NCI-H2227 (cell line): ENCODE measurements at regions not wholly inside any gene's neighbourhood (a gene's known extent, or its start where the extent isn't known, plus 50 kb on each side); places are given as distances from the start of the nearest gene placed in this dataset.
"Not testable (repeated sequence)": the region's sequence is repeated elsewhere in the genome, so short reads cannot be mapped to it uniquely, and the experiment has no call there.

Experiments used
- DNase-seq: peaks from one replicate; lab custom pipeline; 2025; ENCODE audit not compliant: unreplicated experiment; lab: John Stamatoyannopoulos, UW

GRCh38 chr13:44848920-44849676, 140.2 kb downstream of the NUFIP1 start:
- DNase-seq = no peak

DNA sequence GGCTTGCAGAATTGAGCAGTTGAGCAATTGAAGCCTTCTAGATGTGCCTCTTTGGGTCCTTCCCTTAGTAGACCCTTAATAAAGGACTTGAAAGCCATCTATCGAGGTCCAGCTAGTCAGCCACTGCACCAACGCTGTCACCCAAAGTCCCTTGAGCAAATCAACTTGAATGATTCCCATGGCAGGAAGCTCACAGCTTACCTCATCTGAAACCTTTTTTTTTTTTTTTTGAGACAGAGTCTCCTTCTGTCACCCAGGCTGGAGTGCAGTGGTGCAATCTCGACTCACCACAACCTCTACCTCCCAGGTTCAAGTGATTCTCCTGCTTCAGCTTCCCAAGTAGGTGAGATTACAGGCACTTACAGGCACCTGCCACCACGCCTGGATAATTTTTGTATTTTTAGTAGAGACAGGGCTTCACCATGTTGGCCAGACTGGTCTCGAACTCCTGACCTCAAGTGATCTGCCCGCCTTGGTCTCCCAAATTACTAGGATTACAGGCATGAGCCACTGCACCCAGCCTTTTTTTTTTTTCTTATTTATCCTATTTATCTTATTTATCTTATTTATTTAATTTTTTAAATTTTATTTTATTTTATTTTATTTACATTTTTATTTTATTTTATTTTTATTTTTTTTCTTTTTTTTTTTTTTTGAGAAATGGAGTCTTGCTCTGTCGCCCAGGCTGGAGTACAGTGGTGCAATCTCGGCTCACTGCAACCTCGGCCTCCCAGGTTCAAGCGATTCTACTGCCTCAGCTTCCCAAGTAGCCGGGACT, 143.8 kb downstream of the NUFIP1 start:
- DNase-seq = not testable (repeated sequence)

DNA sequence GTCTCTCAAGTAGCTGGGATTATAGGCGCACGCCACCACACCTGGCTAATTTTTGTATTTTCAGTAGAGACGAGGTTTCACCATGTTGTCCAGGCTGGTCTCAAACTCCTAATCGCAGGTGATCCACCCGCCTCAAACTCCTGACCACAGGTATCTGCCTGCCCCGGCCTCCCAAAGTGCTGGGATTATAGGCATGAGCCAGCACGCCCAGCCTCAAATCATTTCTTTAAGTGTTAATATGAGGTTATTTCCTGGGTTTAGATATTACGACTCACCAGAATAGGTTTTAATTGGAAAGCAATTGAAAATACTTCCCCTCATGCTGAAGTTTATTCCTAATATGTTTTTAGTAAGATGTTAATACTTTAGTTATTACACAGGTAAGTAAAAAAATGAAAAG, 144.5 kb downstream of the NUFIP1 start:
- no peak for DNase-seq

GRCh38 chr13:44843403-44843802, 145.9 kb downstream of the NUFIP1 start:
- DNase-seq = no peak

DNA sequence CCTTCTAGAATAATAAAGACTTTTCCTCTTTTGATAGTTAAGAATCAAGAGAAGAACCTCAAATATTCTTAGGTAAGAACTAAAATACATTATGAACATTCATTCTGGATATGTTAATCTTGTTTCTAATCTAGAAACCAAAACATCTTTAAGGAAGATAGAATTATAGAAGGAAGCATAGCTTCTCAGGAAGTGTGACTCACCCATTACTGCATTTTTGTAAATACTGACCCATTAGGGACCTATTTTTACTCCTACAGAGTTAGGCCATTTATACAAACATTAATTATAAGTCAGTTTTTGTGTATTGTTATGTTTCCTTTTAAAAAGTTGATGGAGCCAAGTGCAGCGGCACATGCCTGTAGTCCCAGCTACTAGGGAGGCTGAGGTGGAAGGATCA, 147.1 kb downstream of the NUFIP1 start:
- no peak for DNase-seq

GRCh38 chr13:44840131-44840530, 149.1 kb downstream of the NUFIP1 start:
- DNase-seq = no peak

GRCh38 chr13:44837250-44837649, 152.0 kb downstream of the NUFIP1 start:
- no peak for DNase-seq

GRCh38 chr13:44834404-44834803, 154.9 kb downstream of the NUFIP1 start:
- no peak for DNase-seq

- no peak for DNase-seq
Measured at GRCh38 chr13:44833626-44834025, 155.6 kb downstream of the NUFIP1 start.

GRCh38 chr13:44833139-44833538, 156.1 kb downstream of the NUFIP1 start:
- DNase-seq = no peak

DNA sequence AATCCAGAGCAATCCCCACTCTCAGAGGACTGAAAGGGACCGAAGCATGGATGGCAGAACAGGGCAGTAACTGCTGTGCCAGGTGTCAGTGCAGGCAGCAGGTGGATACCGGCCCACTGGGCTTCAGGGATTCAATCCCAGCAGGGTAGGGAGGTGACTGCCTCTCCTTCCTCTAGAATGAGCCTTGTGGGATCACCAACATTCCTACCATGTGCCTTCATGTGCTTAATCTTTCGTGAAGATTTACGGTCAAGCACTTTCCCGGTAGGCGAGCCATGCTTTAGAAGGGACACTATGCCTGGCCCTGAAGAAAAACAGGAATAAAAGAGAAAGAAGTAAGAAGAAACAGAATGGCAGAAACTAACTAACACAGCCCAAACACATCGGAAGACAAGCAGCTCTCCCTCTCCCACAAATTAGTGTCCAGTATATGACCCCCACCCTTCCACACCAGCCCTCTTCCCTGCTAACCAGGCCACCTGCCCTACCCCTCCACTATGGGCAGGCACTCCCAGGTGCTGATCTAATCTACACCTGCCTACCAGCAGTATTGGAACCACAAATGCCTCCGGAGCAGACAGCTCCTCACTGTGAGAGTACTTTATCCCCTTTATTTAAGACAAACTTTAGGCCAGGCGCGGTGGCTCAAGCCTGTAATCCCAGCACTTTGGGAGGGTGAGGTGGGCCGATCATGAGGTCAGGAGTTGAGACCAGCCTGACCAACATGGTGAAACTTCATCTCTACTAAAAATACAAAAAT, 162.5 kb downstream of the NUFIP1 start:
- no peak for DNase-seq

DNA sequence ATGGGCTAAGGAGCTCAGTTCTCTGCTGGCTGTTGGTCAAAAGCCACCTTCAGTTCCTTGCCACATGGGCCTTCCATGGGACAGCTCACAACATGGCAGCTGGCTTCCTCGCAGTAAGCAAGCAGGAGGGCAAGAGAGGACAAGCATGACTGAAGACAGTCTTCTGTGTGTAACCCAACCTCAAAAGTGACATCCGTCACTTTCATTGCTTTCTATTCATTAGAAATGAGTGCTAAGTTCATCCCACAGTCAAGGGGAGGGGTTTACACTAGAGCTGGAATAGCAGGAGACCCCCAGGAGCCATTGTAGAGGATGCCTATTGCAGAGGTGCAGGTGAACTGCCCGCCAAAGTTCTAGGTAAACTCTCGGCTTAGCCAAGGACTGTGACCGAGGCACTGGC, 163.3 kb downstream of the NUFIP1 start:
- no peak for DNase-seq

DNA sequence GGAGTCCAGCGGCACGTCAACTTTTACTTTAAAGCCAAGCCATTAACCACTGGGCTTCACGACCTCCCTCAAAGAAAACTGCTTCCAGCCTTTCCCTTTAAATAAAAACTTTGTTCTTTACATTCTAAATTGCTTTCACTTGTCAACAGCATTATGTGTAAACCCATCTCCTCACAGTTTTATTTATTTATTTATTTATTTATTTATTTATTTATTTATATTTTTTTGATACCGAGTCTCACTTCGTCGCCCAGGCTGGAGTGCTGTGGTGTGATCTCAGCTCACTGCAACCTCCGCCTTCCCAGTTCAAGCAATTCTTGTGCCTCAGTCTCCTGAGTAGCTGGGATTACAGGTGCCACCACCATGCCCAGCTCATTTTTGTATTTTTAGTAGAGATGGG, 165.7 kb downstream of the NUFIP1 start:
- DNase-seq = not testable (repeated sequence)

DNA sequence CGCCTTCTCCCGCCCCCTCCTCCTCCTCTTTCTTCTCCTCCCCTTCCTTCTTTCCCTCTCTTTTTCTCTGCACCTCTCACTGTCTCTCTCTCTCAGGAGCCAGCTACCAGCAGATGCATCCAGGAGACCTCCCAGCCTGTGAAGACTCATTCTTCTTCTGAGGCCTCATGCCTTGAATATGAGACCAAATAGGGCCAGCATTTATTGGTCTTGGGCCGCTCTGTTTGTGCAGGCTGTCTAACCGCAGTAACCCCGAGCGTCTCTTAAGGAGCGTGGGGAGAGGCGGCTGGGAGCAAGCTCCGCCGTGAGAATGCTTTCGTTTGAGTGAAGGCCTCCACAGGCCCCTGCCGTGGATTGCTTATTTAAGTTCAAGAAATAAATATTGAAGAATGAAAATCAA, 167.0 kb downstream of the NUFIP1 start:
- no peak for DNase-seq

DNA sequence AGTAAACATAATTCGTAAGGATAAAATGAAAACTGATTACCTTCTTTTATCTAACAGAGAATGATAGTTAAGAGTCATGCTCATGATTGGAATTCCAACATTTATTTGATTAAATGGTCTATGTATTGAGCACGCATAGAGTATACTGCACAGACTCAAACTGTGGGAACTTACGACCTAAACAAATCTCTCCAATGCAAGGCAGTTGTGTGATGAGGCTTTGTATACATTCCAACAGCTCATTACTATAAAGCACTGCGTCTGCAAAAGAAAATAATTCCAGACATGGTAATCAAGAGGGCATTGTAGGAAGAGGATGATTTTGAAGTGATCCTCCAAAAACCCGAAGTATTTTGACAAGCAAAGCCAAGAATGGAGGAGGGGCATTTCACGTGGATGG, 169.5 kb downstream of the NUFIP1 start:
- DNase-seq = no peak

- DNase-seq = no peak
Measured at GRCh38 chr13:44819245-44819644, 170.0 kb downstream of the NUFIP1 start.

DNA sequence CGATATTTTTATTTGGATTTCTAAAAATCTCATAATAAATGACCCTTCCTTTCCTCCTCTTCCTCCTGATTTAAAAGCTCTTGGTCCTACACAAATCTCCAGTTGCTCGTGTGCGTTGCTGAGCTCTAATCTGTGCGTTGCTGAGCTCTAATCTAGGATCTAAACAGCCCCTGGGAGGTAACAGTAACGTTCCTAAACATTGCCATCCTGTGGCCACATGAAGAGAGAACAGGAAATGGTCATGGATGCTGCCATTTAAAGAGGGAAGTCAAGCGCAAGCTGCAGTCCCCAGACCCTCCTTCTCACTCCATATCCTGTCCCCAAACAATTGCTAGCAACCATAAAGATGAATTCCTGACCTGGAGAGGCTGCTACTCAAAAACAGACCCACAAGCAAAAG, 170.8 kb downstream of the NUFIP1 start:
- DNase-seq = peak; percentile 21

DNA sequence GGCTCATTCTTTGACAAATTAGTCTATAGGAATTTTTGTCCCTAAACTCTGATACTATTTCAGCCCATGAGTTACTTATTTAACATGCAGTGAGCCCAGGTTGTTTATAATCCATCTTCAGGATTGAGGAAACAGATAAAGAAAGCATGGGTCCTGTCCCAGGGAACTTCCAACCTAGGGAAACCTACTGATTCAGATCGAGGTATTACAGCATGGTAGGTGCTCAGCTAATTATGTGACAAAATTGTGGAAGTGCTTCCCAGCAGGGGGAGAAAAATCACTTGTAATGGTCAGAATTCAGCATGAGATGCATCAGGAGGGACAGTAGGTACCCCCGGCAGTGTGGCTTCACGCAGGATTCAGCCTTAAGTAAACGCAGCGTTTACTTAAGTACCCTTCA, 171.3 kb downstream of the NUFIP1 start:
- DNase-seq = no peak

- no peak for DNase-seq
Measured at GRCh38 chr13:44817131-44817671, 172.1 kb downstream of the NUFIP1 start.

DNA sequence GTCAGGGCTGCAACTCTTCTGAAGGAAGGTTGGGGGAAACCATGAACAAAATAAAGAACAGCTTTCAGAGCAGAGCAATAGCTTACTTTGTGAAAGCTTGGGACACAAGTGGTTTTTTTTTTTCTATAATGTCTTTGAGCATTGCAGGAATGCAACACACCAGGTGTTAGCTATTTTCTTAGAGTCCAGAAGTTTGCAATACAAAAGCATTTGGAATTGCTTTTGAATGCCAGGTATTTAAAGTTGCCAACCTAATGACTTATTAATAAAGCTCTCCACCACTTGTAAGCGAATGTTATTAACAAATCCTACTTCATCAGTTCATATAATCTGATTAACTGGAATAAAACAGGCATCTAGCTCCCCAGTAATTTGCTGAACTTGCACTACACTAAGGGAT, 172.6 kb downstream of the NUFIP1 start:
- no peak for DNase-seq

GRCh38 chr13:44815623-44816022, 173.6 kb downstream of the NUFIP1 start:
- DNase-seq = no peak

- no peak for DNase-seq
Measured at GRCh38 chr13:44814836-44815235, 174.4 kb downstream of the NUFIP1 start.
